ENCODE measurements at regions not wholly inside any gene's neighbourhood (a gene's known extent, or its start where the extent isn't known, plus 50 kb on each side); places are given as distances from the start of the nearest gene placed in this dataset.

DNA sequence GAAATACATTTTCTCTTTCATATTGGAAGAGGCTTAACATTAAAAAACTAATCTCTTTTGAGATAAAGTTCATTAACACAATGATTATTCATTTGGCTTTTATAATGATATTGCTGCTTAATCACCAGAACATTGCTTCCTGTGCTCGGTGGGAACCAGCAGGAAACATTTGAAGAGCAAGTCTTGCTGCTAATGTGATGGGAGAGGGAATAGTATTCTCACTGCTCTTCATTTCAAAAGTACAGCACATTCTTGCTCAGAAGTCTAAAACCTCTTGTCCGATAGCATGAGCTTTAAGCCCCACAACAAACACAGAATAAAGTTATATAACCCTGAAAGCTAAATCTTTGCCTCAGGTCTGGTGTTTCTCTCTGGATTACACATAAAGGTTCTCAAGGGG lies 190.8 kb upstream of the CNTN4 start:
- Mint-ChIP-seq H3K36me3 (ENCODE audit: unreplicated experiment) (no peaks in the 10 kb centered on the region), H3K4me1 (ENCODE audit: low read depth, unreplicated experiment) (peaks cover 9% of the 10 kb centered on the region), H3K27ac (ENCODE audit: unreplicated experiment) (no peak overlapping the region), H3K27me3 (ENCODE audit: unreplicated experiment) (no peaks in the 10 kb centered on the region), H3K9me3 (ENCODE audit: unreplicated experiment) (no peaks in the 10 kb centered on the region), H3K4me3 (ENCODE audit: unreplicated experiment) (no peak overlapping the region)
- DNase-seq, result no peak
- TF ChIP-seq, protein P1, sequence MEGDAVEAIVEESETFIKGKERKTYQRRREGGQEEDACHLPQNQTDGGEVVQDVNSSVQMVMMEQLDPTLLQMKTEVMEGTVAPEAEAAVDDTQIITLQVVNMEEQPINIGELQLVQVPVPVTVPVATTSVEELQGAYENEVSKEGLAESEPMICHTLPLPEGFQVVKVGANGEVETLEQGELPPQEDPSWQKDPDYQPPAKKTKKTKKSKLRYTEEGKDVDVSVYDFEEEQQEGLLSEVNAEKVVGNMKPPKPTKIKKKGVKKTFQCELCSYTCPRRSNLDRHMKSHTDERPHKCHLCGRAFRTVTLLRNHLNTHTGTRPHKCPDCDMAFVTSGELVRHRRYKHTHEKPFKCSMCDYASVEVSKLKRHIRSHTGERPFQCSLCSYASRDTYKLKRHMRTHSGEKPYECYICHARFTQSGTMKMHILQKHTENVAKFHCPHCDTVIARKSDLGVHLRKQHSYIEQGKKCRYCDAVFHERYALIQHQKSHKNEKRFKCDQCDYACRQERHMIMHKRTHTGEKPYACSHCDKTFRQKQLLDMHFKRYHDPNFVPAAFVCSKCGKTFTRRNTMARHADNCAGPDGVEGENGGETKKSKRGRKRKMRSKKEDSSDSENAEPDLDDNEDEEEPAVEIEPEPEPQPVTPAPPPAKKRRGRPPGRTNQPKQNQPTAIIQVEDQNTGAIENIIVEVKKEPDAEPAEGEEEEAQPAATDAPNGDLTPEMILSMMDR (IDR thresholded peaks at IDR 0.05; ENCODE audit: partially characterized antibody, unreplicated experiment), result no peak

DNA sequence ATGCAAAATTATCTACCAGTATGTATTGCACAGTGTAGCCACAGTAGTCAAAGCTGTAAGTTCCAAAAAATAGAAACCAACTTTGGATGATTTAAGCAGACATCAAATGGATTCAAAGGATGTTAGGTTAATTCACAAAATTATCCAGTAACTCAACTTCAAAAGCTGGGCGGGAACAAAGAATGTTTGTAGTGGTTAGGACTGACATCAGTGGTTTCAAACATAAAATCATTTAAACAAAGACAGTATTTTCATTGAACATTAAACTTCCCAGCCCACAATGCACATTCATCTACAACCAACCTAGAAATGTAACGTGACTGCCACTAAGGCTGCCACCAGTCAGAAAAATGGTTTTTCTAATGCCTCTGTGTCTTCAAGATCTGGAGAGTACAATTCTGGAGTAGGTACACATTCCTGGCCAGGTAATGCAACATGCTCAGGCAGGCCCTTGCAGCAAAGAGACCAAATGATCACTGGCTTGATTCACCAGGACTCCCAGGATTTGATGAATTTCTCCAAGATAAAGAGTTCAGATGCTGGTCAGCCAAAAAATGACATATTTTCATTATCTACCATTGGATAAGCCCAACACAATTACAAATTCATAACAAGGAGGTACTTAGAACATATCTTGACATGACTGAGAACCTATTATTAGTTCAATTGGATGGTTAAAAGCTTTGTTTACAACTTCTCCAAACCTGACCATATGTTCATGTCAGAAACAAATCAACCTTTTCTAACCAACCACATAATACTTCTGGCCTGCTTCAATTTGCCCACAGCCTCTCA lies 189.8 kb upstream of the CNTN4 start:
- H3K27ac Mint-ChIP-seq (ENCODE audit: unreplicated experiment), result no peak overlapping the region
- DNase-seq, result no peak
- TF ChIP-seq, protein P1 (IDR thresholded peaks at IDR 0.05; ENCODE audit: partially characterized antibody, unreplicated experiment), result no peak
- H3K4me3 Mint-ChIP-seq (ENCODE audit: unreplicated experiment), result no peak overlapping the region
- no peaks in the 10 kb centered on the region for H3K27me3 Mint-ChIP-seq (ENCODE audit: unreplicated experiment)
- H3K36me3 Mint-ChIP-seq (ENCODE audit: unreplicated experiment), result no peaks in the 10 kb centered on the region
- peaks cover 9% of the 10 kb centered on the region for H3K4me1 Mint-ChIP-seq (ENCODE audit: low read depth, unreplicated experiment)
- H3K9me3 Mint-ChIP-seq (ENCODE audit: unreplicated experiment), result no peaks in the 10 kb centered on the region

DNA sequence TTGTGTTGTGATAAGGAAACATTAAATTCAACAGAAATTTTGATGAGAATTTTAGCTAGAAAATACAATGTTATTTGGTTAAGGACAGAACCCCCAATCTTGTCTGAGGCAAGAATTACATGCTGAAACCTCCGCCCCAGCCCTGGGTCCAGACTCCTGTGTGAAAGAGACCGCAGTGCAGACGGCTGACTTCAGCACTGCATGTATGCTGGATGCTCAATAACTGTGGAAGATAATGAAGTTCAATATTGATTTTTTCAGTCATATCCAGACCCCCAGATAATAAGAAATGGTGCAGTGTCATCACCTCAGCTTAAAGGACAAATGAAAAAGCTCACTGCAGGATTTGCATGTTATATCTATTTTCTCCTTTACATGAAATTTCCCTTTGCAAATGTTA lies 188.3 kb upstream of the CNTN4 start:
- Mint-ChIP-seq H3K27me3 (ENCODE audit: unreplicated experiment) (no peaks in the 10 kb centered on the region), H3K4me3 (ENCODE audit: unreplicated experiment) (no peak overlapping the region), H3K4me1 (ENCODE audit: low read depth, unreplicated experiment) (peaks cover 9% of the 10 kb centered on the region), H3K9me3 (ENCODE audit: unreplicated experiment) (no peaks in the 10 kb centered on the region), H3K36me3 (ENCODE audit: unreplicated experiment) (no peaks in the 10 kb centered on the region), H3K27ac (ENCODE audit: unreplicated experiment) (no peak overlapping the region)
- TF ChIP-seq, protein P1 (IDR thresholded peaks at IDR 0.05; ENCODE audit: partially characterized antibody, unreplicated experiment), result no peak
- peak; percentile 33 for DNase-seq

DNA sequence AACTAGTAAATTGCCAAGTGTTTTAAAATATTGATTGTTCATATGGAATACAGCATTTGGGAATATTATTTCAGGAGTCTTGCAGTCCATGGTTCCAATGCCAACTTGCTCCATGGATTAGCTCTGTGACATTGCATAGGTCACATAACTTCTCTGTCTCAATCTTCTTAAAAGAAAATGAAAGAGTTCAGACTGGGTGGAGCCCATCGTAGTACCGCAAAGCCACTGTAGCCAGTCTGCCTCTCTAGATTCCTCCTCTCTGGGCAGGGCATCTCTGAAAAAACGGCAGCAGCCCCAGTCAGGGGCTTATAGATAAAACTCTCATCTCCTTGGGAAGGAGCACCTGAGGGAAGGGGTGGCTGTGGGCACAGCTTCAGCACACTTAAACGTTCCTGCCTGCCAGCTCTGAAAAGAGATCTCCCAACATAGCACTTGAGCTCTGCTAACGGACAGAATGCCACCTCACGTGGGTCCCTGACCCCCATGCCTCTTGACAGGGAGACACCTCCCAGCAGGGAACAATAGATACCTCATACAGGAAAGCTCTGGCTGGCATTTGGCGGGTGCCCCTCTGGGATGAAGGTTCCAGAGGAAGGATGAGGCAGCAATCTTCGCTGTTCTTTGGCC lies 168.8 kb upstream of the CNTN4 start:
- Mint-ChIP-seq H3K4me3 (ENCODE audit: unreplicated experiment) (no peak overlapping the region), H3K27me3 (ENCODE audit: unreplicated experiment) (peaks cover 3% of the 10 kb centered on the region), H3K9me3 (ENCODE audit: unreplicated experiment) (peaks cover 7% of the 10 kb centered on the region), H3K36me3 (ENCODE audit: unreplicated experiment) (no peaks in the 10 kb centered on the region), H3K27ac (ENCODE audit: unreplicated experiment) (no peak overlapping the region), H3K4me1 (ENCODE audit: low read depth, unreplicated experiment) (no peaks in the 10 kb centered on the region)
- DNase-seq, result no peak
- TF ChIP-seq, protein P1 (IDR thresholded peaks at IDR 0.05; ENCODE audit: partially characterized antibody, unreplicated experiment), result no peak

DNA sequence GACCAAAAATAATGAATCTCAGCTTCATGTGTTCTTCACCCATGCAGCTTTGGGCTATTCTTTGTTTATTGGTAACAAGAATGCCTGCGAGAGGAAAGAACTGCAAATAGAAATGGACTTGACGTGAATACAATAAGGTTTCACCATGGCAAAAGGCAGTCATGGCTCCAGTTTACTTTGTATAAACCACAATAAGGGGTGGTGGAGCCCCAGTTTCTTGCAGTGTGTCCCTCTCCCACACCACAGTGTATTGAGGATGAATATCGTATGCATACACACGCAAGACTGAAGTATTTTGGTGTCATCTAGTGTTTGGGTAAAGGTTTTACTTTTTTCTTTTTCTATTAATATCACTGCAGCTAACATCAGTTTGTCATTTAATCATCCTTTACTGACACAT lies 159.7 kb upstream of the CNTN4 start:
- TF ChIP-seq, protein P1 (IDR thresholded peaks at IDR 0.05; ENCODE audit: partially characterized antibody, unreplicated experiment), result no peak
- no peak for DNase-seq
- H3K36me3 Mint-ChIP-seq (ENCODE audit: unreplicated experiment), result no peaks in the 10 kb centered on the region
- H3K27me3 Mint-ChIP-seq (ENCODE audit: unreplicated experiment), result no peaks in the 10 kb centered on the region
- H3K4me3 Mint-ChIP-seq (ENCODE audit: unreplicated experiment), result no peak overlapping the region
- H3K9me3 Mint-ChIP-seq (ENCODE audit: unreplicated experiment), result peaks cover under 1% of the 10 kb centered on the region
- no peak overlapping the region for H3K27ac Mint-ChIP-seq (ENCODE audit: unreplicated experiment)
- H3K4me1 Mint-ChIP-seq (ENCODE audit: low read depth, unreplicated experiment), result no peaks in the 10 kb centered on the region

Measured in glutamatergic neuron (in vitro differentiated cells).